A673 (cell line): ENCODE measurements at regions not wholly inside any gene's neighbourhood (a gene's known extent, or its start where the extent isn't known, plus 50 kb on each side); places are given as distances from the start of the nearest gene placed in this dataset.
A peak's percentile ranks its signal among the peaks of the same experiment; 100 is the strongest.
"Not testable (repeated sequence)": the region's sequence is repeated elsewhere in the genome, so short reads cannot be mapped to it uniquely, and the experiment has no call there.

ENCODE experiments used
- BruUV-seq: library from RNA; stranded (reverse); fragments of 400-500 nt; replicated peaks from 2 replicates; lab custom pipeline; 2021; lab: Mats Ljungman, UMichigan
- CTCF ChIA-PET: fragments of 300-600 bp; sonication (Branson Sonifier 250); formaldehyde crosslinking; loops from one replicate; lab custom pipeline; 2022; ENCODE audit warnings: antibody characterized with exemption; lab: Charles Lee
- POLR2A ChIA-PET: fragments of 300-600 bp; sonication (Branson Sonifier 250); formaldehyde crosslinking; loops from one replicate; lab custom pipeline; 2022; ENCODE audit warnings: antibody characterized with exemption; ENCODE audit not compliant: low non-redundant PET; lab: Charles Lee
- DNase-seq: peaks from one replicate; pipeline ENCODE4 v3.0.0-alpha.2; 2015; ENCODE audit warnings: low spot score
- H3K27ac ChIP-seq: fragments of 200-600 bp; sonication (generic); 2 replicates; pipeline ENCODE4 v1.5.1; 2016; ENCODE audit warnings: mixed run types, low read depth, mild to moderate bottlenecking, mixed read lengths, antibody characterized with exemption, low read length; ENCODE audit not compliant: poor library complexity, severe bottlenecking
- H3K27me3 ChIP-seq: fragments of 200-600 bp; sonication (generic); replicated peaks from 2 replicates; pipeline ENCODE4 v1.6.1; 2017; ENCODE audit warnings: mixed run types, low read depth, mild to moderate bottlenecking, mixed read lengths, antibody characterized with exemption, low read length; ENCODE audit not compliant: insufficient read depth, poor library complexity
- H3K36me3 ChIP-seq: fragments of 200-600 bp; sonication (generic); 2 replicates; pipeline ENCODE4 v1.6.1; 2016; ENCODE audit warnings: mixed run types, mild to moderate bottlenecking, mixed read lengths, antibody characterized with exemption, low read length; ENCODE audit not compliant: insufficient read depth, poor library complexity, severe bottlenecking
- H3K4me1 ChIP-seq: fragments of 200-600 bp; sonication (generic); 2 replicates; pipeline ENCODE4 v1.6.1; 2017; ENCODE audit warnings: mixed run types, mild to moderate bottlenecking, mixed read lengths, antibody characterized with exemption, low read length; ENCODE audit not compliant: insufficient read depth, poor library complexity, severe bottlenecking
- H3K4me3 ChIP-seq: fragments of 200-600 bp; sonication (generic); 2 replicates; pipeline ENCODE4 v1.5.1; 2016; ENCODE audit warnings: low read depth, mixed run types, mild to moderate bottlenecking, mixed read lengths, low read length; ENCODE audit not compliant: poor library complexity, severe bottlenecking
- H3K9me3 ChIP-seq: fragments of 200-600 bp; sonication (generic); 2 replicates; pipeline ENCODE4 v1.6.1; 2016; ENCODE audit warnings: mixed run types, low read depth, mild to moderate bottlenecking, mixed read lengths, antibody characterized with exemption, low read length; ENCODE audit not compliant: poor library complexity, severe bottlenecking
- CTCF ChIP-seq: fragments of 300-800, 200-600 bp; sonication (generic); conservative IDR thresholded peaks from 2 replicates; pipeline ENCODE4 v1.5.1; 2017; ENCODE audit warnings: low read depth, mild to moderate bottlenecking, antibody characterized with exemption, low read length, moderate library complexity, mixed read lengths
- EZH2 ChIP-seq: fragments of 200-600 bp; sonication (generic); IDR thresholded peaks from 2 replicates; pipeline ENCODE4 v1.6.1; 2017; ENCODE audit warnings: borderline replicate concordance, low read depth, mild to moderate bottlenecking, mixed read lengths, antibody characterized with exemption, low read length; ENCODE audit not compliant: poor library complexity, severe bottlenecking
- intact Hi-C: fragments of 100-400 bp; cut with micrococcal nuclease; formaldehyde crosslinking; loops from one replicate; pipeline ENCODE4 v1.10.0; 2022; ENCODE audit not compliant: unreplicated experiment

- intact Hi-C loops, result no loop called here
- CTCF ChIA-PET, result no interaction called here
- BruUV-seq, result no TSS peak
- TF ChIP-seq CTCF (no peak), EZH2 (no peak)
- H3K4me3 ChIP-seq, result no peak overlapping the region
- H3K36me3 ChIP-seq, result no peaks in the 10 kb centered on the region
- no peak for DNase-seq
- POLR2A ChIA-PET, result no interaction called here
- H3K27ac ChIP-seq, result no peak overlapping the region
- no peaks in the 10 kb centered on the region for H3K4me1 ChIP-seq
- no peaks in the 10 kb centered on the region for H3K9me3 ChIP-seq
- H3K27me3 ChIP-seq, result no peaks in the 10 kb centered on the region
Measured at GRCh38 chr1:200260597-200261335, 149.1 kb downstream of the ZNF281 start.

- intact Hi-C loops, result no loop called here
- Histone ChIP-seq H3K9me3 (no peaks in the 10 kb centered on the region), H3K27me3 (no peaks in the 10 kb centered on the region), H3K27ac (no peak overlapping the region), H3K4me3 (no peak overlapping the region), H3K36me3 (no peaks in the 10 kb centered on the region), H3K4me1 (no peaks in the 10 kb centered on the region)
- no TSS peak for BruUV-seq
- TF ChIP-seq EZH2 (no peak), CTCF (peak; percentile 64)
- peak; percentile 52 for DNase-seq
- ChIA-PET CTCF (interaction anchor here (0.6 kb wide), 1 partner anchor 788 kb away, joined by 9 read pairs; no protein-coding TSS in a partner anchor), POLR2A (no interaction called here)
Measured at GRCh38 chr1:200258447-200259375, 151.1 kb downstream of the ZNF281 start.

- no peaks in the 10 kb centered on the region for H3K9me3 ChIP-seq
- H3K36me3 ChIP-seq, result no peaks in the 10 kb centered on the region
- intact Hi-C loops, result no loop called here
- no peak overlapping the region for H3K4me3 ChIP-seq
- no peak overlapping the region for H3K27ac ChIP-seq
- no peaks in the 10 kb centered on the region for H3K4me1 ChIP-seq
- no peak for TF ChIP-seq EZH2
- no peak for TF ChIP-seq CTCF
- ChIA-PET CTCF (no interaction called here), POLR2A (no interaction called here)
- BruUV-seq, result no TSS peak
- no peak for DNase-seq
- no peaks in the 10 kb centered on the region for H3K27me3 ChIP-seq
Measured at GRCh38 chr1:200257235-200257634, 152.6 kb downstream of the ZNF281 start.

- H3K9me3 ChIP-seq, H3K36me3 ChIP-seq, H3K4me1 ChIP-seq, BruUV-seq, intact Hi-C loops, H3K4me3 ChIP-seq, DNase-seq, H3K27me3 ChIP-seq, POLR2A ChIA-PET, H3K27ac ChIP-seq: not testable (repeated sequence)
- CTCF ChIA-PET, result interaction anchor here (0.5 kb wide), 1 partner anchor 155 kb away, joined by 5 read pairs; no protein-coding TSS in a partner anchor
Measured at GRCh38 chr1:200254602-200255001, 155.2 kb downstream of the ZNF281 start.
